RWPE2 (cell line): ENCODE measurements at regions not wholly inside any gene's neighbourhood (a gene's known extent, or its start where the extent isn't known, plus 50 kb on each side); places are given as distances from the start of the nearest gene placed in this dataset.

Source experiments
- ATAC-seq: fragments of 200-7000 bp; cut with Tn5 transposase; 3 replicates; pipeline ENCODE4 v1.9.1; 2021; ENCODE audit warnings: low read depth
- DNase-seq: peaks from one replicate; pipeline ENCODE4 v3.0.0-alpha.2; 2020; ENCODE audit warnings: low spot score
- H3K27ac ChIP-seq: fragments of 450-650 bp; 2 replicates; pipeline ENCODE4 v1.5.1; 2017; ENCODE audit warnings: mild to moderate bottlenecking; ENCODE audit not compliant: poor library complexity, severe bottlenecking
- H3K27me3 ChIP-seq: fragments of 250-450 bp; sonication (Bioruptor Pico); 2 replicates; pipeline ENCODE4 v1.5.1; 2021; ENCODE audit warnings: mild to moderate bottlenecking, moderate library complexity; ENCODE audit not compliant: insufficient read depth, poor library complexity, severe bottlenecking
- H3K36me3 ChIP-seq: fragments of 250-450 bp; sonication (Bioruptor Pico); 2 replicates; pipeline ENCODE4 v1.5.1; 2020; ENCODE audit warnings: low read depth, mild to moderate bottlenecking, moderate library complexity
- H3K4me1 ChIP-seq: fragments of 250-450 bp; sonication (Bioruptor Pico); 2 replicates; pipeline ENCODE4 v1.5.1; 2021; ENCODE audit warnings: mild to moderate bottlenecking, moderate library complexity; ENCODE audit not compliant: insufficient read depth, poor library complexity, severe bottlenecking
- H3K4me3 ChIP-seq: fragments of 250-450 bp; sonication (Bioruptor Pico); 2 replicates; pipeline ENCODE4 v1.5.1; 2021; ENCODE audit warnings: mild to moderate bottlenecking, moderate library complexity; ENCODE audit not compliant: severe bottlenecking
- H3K9me3 ChIP-seq: fragments of 250-450 bp; sonication (Bioruptor Pico); 2 replicates; pipeline ENCODE4 v1.5.1; 2021; ENCODE audit warnings: mild to moderate bottlenecking, moderate library complexity; ENCODE audit not compliant: severe bottlenecking
- CTCF ChIP-seq: fragments of 450-650 bp; IDR thresholded peaks from one replicate; pipeline ENCODE4 v1.5.1; 2017; ENCODE audit warnings: mild to moderate bottlenecking, moderate library complexity; ENCODE audit not compliant: poor library complexity, severe bottlenecking

- H3K36me3 ChIP-seq = no peaks in the 10 kb centered on the region
Measured at GRCh38 chrX:13250826-13251580, 68.8 kb downstream of the ATXN3L start.

GRCh38 chrX:13248867-13249486, 70.9 kb downstream of the ATXN3L start:
- Histone ChIP-seq H3K27ac (no peak overlapping the region), H3K9me3 (no peaks in the 10 kb centered on the region), H3K27me3 (no peaks in the 10 kb centered on the region), H3K4me1 (no peaks in the 10 kb centered on the region), H3K36me3 (no peaks in the 10 kb centered on the region), H3K4me3 (no peak overlapping the region)
- DNase-seq = no peak
- ATAC-seq = no peak
- TF ChIP-seq CTCF = no peak

More at GRCh38 chrX:13250826-13251580, 68.8 kb downstream of the ATXN3L start:
- ATAC-seq (no peak), DNase-seq (no peak)
- TF ChIP-seq CTCF = no peak
- no peak overlapping the region for H3K4me3 ChIP-seq
- no peak overlapping the region for H3K27ac ChIP-seq
- no peaks in the 10 kb centered on the region for H3K4me1 ChIP-seq
- H3K9me3 ChIP-seq = no peaks in the 10 kb centered on the region
- H3K27me3 ChIP-seq = no peaks in the 10 kb centered on the region

GRCh38 chrX:13239272-13239671, 80.6 kb downstream of the ATXN3L start:
- H3K4me3 ChIP-seq = no peak overlapping the region
- no peaks in the 10 kb centered on the region for H3K27me3 ChIP-seq
- H3K36me3 ChIP-seq = no peaks in the 10 kb centered on the region
- ATAC-seq (no peak), DNase-seq (no peak)
- H3K4me1 ChIP-seq = no peaks in the 10 kb centered on the region
- H3K9me3 ChIP-seq = no peaks in the 10 kb centered on the region
- no peak overlapping the region for H3K27ac ChIP-seq
- TF ChIP-seq CTCF = no peak

- no peaks in the 10 kb centered on the region for H3K4me1 ChIP-seq
- H3K9me3 ChIP-seq = no peaks in the 10 kb centered on the region
- no peak for DNase-seq
- no peak overlapping the region for H3K4me3 ChIP-seq
- H3K27ac ChIP-seq = no peak overlapping the region
- H3K36me3 ChIP-seq = no peaks in the 10 kb centered on the region
- no peaks in the 10 kb centered on the region for H3K27me3 ChIP-seq
- no peak for ATAC-seq
- no peak for TF ChIP-seq CTCF
Measured at GRCh38 chrX:13235930-13236329, 83.9 kb downstream of the ATXN3L start.

- no peak for DNase-seq
- Histone ChIP-seq H3K27me3 (no peaks in the 10 kb centered on the region), H3K4me1 (no peaks in the 10 kb centered on the region), H3K9me3 (no peaks in the 10 kb centered on the region), H3K4me3 (no peak overlapping the region), H3K27ac (no peak overlapping the region), H3K36me3 (no peaks in the 10 kb centered on the region)
- no peak for TF ChIP-seq CTCF
- no peak for ATAC-seq
Measured at GRCh38 chrX:13232484-13232883, 87.4 kb downstream of the ATXN3L start.
